ENCODE measurements at regions not wholly inside any gene's neighbourhood (a gene's known extent, or its start where the extent isn't known, plus 50 kb on each side); places are given as distances from the start of the nearest gene placed in this dataset.

DNA sequence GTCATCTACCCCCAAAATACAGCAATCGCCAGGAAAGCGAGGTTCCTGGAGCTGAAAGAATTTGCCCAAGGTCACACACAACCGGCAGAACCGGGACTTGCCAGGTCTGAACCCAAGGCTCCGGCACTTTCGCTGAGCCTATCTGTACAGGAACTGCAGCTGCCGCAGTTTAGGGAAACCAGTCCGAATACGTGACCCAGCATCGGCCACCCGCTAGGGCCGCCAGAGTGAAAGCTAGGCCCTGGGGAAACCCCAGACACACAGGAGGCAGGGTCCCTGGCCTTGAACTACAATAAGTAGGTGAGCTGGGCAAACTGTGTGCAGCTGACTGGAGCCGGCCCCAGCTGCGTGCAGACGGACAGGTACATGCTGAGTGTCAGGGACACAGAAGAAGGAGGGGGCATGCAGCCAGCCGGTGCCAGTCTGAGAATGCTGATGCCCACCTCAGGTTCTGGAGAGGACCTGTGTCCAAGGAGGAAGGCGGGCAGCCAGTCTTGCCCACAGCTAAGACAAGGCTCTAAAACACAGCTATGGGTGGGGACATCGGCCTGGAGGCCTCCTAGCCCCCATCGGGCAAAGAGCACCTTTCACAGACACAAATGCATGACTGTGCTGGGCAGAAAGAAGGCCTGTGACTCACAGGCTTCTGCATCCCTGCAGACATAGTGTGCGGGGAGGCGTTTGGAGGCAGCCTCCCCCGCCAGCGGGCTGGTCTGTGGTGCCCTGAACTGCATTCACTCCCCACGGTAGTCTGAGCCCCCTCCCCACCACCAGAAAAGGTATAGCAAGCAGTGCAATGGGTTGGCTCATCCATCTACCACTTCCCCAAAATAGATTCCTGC lies 107.4 kb upstream of the ID2 start:
- TF ChIP-seq, protein P1, sequence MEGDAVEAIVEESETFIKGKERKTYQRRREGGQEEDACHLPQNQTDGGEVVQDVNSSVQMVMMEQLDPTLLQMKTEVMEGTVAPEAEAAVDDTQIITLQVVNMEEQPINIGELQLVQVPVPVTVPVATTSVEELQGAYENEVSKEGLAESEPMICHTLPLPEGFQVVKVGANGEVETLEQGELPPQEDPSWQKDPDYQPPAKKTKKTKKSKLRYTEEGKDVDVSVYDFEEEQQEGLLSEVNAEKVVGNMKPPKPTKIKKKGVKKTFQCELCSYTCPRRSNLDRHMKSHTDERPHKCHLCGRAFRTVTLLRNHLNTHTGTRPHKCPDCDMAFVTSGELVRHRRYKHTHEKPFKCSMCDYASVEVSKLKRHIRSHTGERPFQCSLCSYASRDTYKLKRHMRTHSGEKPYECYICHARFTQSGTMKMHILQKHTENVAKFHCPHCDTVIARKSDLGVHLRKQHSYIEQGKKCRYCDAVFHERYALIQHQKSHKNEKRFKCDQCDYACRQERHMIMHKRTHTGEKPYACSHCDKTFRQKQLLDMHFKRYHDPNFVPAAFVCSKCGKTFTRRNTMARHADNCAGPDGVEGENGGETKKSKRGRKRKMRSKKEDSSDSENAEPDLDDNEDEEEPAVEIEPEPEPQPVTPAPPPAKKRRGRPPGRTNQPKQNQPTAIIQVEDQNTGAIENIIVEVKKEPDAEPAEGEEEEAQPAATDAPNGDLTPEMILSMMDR (tag by site-specific recombination; IDR thresholded peaks at IDR 0.05): no peak
- TF ChIP-seq ZFP3 (tag by site-specific recombination; IDR thresholded peaks at IDR 0.05; ENCODE audit: low read depth): no peak
- TF ChIP-seq ZNF121 (tag by site-specific recombination; IDR thresholded peaks at IDR 0.05): no peak
- TF ChIP-seq, protein P2, sequence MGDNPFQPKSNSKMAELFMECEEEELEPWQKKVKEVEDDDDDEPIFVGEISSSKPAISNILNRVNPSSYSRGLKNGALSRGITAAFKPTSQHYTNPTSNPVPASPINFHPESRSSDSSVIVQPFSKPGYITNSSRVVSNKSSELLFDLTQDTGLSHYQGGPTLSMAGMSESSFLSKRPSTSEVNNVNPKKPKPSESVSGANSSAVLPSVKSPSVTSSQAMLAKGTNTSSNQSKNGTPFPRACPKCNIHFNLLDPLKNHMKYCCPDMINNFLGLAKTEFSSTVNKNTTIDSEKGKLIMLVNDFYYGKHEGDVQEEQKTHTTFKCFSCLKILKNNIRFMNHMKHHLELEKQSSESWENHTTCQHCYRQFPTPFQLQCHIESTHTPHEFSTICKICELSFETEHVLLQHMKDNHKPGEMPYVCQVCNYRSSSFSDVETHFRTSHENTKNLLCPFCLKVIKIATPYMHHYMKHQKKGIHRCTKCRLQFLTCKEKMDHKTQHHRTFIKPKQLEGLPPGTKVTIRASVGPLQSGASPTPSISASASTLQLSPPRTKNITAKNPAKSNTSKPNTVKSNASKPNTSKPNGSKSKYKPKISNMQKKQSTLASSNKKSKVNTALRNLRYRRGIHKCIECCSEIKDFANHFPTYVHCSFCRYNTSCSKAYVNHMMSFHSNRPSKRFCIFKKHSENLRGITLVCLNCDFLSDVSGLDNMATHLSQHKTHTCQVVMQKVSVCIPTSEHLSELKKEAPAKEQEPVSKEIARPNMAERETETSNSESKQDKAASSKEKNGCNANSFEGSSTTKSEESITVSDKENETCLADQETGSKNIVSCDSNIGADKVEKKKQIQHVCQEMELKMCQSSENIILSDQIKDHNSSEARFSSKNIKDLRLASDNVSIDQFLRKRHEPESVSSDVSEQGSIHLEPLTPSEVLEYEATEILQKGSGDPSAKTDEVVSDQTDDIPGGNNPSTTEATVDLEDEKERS (tag by site-specific recombination; IDR thresholded peaks at IDR 0.05): no peak
- TF ChIP-seq, protein P3, sequence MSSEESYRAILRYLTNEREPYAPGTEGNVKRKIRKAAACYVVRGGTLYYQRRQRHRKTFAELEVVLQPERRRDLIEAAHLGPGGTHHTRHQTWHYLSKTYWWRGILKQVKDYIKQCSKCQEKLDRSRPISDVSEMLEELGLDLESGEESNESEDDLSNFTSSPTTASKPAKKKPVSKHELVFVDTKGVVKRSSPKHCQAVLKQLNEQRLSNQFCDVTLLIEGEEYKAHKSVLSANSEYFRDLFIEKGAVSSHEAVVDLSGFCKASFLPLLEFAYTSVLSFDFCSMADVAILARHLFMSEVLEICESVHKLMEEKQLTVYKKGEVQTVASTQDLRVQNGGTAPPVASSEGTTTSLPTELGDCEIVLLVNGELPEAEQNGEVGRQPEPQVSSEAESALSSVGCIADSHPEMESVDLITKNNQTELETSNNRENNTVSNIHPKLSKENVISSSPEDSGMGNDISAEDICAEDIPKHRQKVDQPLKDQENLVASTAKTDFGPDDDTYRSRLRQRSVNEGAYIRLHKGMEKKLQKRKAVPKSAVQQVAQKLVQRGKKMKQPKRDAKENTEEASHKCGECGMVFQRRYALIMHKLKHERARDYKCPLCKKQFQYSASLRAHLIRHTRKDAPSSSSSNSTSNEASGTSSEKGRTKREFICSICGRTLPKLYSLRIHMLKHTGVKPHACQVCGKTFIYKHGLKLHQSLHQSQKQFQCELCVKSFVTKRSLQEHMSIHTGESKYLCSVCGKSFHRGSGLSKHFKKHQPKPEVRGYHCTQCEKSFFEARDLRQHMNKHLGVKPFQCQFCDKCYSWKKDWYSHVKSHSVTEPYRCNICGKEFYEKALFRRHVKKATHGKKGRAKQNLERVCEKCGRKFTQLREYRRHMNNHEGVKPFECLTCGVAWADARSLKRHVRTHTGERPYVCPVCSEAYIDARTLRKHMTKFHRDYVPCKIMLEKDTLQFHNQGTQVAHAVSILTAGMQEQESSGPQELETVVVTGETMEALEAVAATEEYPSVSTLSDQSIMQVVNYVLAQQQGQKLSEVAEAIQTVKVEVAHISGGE (tag by site-specific recombination; conservative IDR thresholded peaks at IDR 0.05; ENCODE audit: low read depth): no peak
